GM19455 (cell line): ENCODE measurements at regions not wholly inside any gene's neighbourhood (a gene's known extent, or its start where the extent isn't known, plus 50 kb on each side); places are given as distances from the start of the nearest gene placed in this dataset.
A peak's percentile ranks its signal among the peaks of the same experiment; 100 is the strongest.

Source experiments
- ATAC-seq: cut with Tn5 transposase; IDR thresholded peaks from one replicate; pipeline ENCODE4 v1.9.1; 2021; ENCODE audit not compliant: unreplicated experiment

DNA sequence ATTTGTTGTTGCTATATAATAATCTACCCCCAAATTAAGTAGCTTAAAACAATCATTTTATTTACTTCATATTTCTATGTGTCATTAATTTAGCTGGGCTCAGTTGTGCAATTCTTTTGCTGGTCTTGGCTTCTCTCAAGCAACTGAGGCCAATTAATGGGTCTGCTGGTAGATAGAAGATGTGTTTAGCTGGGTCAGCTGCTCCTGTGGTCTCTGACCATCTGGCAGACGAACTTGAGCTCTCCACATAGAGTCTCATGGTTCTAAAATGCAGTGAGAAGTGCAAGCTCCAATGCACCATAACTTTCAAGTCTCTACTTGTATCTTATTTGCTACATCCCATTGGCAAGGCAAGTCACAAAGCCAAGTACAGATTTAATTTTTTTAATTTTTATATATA, 515.6 kb downstream of the ZIC1 start:
- ATAC-seq = no peak

DNA sequence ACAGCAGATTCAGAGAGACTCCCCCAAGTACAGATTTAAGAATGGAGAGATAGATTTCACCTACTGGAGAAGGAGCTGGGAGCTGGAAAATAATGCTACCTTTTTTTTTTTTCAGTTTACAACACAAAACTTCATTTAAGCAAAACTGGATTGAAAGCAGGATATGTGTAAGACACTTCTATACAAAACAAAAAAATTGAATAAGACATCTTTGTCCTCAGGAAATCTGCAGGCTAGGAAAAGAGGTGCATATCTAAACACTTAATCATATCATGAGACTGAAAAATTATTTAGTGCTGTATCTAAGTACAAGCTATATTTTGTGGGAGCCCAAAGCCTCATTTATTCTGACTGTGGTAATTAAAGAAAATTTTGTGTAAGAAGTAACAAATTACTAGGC, 516.1 kb downstream of the ZIC1 start:
- no peak for ATAC-seq

DNA sequence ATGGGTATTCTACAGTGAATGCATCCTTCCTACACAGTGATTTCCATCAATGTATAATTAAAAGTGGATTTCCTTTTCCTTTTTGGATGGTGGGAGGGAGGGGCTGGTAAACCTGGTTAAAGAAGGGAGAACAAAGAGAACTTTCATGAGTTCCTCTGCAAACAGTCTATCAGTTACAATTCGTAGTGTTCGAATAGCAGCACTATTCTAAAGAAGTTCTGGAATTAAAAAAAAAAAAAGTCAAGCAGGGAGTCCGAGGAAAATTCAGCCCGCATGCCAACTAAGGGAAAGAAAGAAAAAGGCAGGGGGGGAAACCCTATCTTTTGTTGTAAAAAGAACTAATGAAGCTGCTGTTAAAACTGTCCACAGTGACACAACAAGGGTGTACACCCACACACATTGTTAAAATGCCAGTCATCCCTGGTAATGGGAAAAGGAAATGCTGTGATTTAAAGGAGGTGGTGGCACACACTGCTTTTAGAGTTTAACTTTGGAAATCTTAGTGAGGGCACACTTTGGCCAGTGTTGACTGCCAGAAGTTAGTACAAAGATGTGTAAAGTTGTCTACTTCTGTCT, 521.2 kb downstream of the ZIC1 start:
- ATAC-seq = no peak

DNA sequence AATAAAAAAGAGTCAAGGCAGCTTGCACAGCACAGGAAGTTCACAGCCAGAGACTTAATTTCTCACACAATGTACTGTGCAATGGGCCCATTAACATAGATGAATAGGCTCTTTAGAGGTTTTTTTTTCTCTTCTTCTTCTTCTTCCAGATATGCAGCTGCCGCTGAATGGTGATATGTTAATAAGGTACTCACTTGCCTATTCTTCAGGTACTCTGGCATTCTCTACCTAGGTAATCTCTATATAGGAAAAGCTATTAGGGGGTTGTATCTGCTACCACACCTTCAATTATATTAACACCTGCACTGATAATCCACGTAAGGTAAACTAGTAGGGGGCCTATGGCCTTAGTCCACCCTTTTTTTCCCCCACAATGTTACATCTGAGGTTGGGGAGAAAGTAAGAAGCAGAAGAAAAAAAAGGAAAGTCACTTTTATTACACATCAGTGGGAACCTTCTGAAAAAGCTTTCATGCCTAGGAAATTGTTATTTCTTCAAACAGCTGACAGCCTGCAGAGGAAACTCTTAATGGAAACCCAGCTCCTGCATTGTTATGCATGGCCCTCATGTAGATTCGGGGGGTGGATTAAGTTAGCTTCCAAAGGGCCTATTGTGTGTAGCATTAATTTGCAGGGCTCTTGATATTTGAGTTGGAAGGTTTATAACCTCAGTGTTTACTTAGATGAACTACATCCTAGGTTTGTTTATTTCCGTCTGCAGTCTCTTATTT, 525.5 kb downstream of the ZIC1 start:
- ATAC-seq = no peak

DNA sequence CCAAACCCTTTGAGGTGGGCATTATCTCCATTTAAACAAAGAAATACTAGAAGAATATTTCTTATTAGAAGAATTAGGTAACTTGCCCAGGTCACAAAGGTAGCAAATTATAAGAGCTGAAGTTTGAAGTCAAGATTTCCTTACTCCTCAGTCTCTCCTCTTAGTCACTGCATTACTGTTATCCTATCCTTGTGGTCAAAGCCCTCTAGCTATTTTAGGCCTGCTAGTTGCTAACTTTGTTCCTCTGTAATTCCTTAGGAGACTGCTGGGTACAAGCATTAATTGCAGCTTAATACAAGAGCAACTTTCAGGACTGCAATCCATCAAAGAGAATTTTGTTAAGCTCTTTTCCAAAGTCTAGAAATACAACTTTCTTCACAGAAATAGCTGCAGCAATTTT, 528.2 kb downstream of the ZIC1 start:
- no peak for ATAC-seq

DNA sequence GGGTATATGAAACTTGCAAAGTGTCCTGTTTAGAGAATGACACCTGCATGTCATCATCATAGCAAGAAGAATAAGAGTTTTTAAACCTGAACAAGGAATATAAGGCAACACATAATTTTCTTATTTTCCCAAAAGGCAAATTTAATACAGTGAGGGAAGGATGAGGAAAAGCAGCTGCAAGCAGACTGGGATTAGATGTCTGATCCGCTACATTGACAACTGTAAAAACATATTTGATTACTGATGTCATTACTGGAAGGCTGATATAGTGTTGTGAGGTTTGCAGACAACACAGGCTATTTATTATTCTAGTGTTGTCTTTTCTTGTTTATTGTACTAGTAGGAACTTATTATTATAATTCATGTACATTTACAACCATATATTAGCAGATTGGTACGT, 528.7 kb downstream of the ZIC1 start:
- ATAC-seq = no peak

DNA sequence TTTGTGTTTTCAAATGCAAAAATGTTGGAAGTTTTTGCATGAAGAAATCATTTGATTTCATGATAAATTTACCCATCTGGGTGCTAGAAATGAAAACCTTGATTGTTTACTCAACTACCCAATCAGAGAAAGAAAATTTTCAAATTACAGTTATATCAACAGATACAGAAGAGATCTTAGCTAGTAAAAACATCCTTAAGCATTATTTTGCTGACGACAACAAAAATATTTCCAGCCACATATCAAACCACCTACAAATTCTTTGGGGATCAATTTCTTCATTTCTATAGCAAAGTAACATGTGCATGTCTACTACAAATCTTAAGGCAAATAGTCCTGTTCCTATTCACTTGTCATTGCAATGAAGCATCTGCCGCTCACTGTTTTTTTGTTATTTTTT, 530.3 kb downstream of the ZIC1 start:
- no peak for ATAC-seq

DNA sequence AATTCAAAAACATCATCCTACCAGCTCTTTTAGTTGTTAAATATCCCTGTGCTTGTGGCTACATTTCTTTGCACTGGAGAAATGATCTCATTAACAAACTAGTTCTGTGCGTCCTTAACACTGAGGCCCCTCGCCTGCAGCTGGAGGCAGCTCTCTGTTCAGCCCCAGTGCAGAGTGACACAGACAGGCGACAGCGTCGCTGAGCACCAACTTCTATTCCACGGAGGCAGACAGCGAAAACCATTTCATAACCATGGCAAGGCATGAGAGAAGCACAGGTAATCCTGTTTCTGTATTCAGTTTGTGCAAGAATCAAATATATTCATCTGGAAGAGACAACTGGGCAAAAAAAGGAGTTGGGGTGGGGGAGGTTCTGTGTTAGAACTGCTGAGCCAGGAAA, 530.7 kb downstream of the ZIC1 start:
- no peak for ATAC-seq

DNA sequence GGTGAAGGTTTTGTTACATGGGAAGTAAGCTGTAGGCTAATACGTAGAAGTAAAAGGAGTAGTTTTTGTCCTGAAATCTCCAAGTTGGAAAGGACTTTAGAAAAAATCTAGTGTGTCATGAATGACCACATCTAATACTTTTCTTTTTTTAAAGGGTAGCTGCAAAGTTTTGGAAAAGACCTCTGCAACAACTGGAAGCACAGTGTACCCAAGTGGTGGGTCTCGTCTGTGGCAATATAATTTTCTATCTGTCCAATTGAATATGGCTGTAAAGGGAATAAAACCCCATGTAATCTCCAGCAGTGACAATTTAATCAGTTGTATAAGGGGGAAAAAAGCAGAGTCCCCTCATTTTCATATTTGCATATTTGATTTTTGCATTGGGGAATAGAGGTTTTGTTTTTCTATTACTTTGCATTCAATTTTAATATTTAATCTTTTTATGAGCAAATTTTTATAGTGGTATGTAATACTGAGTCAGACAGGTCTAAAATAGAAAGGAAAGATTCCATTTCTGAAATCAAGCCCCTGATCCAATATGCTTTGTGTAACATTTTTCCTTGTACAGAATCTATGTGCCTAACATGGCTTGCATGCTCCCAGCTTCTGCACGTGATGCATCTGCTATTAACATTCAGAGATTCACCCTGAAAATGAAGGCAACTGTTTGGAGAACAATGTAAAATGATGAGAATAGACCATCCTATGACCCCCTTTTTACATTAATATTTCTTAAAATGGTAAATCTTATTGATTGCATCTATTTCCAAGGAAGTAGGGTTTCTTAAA, 531.4 kb downstream of the ZIC1 start:
- no peak for ATAC-seq

DNA sequence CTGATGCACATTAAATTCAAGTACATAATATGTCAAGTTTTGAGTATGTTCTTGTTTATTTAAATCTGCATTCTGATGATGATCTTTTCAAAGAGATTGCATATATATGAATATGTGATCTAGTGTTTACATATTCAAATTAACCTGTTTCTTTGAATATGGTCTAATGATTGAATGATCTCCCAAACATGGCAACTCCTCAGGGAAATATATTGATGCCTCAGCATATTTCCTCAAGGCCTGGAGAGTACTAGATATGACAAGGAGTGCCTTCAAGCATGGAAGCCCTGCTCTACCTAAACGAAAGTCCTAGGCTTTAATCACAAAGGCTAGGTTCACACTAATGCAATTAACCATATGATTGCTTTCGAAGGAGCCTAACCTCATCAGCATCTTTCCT, 532.8 kb downstream of the ZIC1 start:
- ATAC-seq = no peak

DNA sequence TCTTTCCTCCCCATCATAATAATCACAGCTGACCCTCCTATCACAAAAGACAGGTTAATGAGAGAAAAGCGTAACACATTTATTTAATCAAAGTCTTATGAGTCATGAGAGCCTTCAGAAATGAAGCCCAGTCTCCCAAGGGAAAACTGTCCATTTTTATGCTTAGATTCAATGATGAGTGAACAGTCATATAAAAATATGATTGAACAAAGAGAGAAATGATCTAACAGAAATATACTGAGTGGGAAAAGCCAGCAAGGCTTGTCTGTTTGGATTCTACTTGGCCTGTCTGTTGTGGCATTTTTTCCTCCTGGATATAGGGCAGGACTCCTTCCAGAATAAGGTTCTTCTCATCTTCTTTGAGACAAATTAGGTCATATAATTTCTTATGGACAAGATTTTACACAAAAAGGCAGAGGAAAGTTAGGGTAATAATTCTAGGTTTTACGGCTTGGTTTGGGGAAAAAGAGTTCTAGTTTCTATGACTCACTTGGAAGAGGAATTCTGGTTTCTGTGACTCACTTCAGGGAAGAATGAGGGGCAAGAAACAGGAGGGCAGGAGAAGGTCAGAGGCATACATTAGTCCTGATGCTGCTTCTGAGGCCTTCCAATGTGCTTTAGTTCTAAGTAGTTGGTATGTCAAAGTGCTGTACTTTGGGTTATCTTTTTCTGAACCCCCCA, 534.2 kb downstream of the ZIC1 start:
- ATAC-seq = no peak

DNA sequence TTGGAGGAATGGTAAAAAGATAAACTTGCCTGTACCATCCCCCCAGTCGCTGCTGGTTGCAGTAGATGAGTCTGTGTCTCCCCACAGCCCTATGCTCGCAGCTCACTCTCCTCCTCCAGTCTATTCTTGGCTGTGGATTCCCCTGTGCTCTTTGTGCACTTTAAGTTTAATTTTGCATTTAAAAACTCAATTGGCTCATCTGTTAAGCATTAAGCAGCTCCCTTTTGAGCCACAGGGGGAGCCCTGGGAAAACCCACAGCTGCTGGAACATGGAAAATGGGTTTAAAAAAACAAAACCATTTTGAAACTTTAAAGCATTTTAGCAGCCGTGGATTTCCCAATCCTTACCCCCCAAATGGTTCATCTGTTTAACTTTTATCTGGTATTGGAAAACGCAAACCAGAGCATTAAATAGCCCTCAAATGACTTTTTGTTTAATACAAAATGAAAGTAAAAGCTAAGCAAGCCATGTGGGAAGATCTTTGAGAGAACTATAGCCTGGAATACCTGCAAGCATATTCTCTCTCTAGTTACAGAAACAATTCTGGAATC, 536.9 kb downstream of the ZIC1 start:
- peak; percentile 53 for ATAC-seq

DNA sequence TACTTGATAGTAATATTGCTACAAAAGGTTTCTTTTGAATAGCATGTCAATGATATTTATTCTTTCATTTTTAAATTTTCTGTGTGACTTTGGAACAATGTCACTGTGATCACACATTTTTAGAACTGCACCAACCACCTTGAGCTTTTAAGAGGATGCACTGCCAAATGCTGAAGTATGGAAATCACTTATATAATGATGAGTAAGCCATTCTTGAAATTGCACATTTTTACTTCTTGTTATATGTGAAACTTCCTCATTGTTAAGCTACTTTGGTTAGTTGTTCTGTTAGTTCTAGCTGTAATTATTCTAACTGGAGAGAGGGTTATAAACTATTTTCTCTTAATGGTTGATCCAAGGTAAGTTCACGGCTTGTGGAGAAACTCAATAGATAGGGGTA, 547.5 kb downstream of the ZIC1 start:
- no peak for ATAC-seq

DNA sequence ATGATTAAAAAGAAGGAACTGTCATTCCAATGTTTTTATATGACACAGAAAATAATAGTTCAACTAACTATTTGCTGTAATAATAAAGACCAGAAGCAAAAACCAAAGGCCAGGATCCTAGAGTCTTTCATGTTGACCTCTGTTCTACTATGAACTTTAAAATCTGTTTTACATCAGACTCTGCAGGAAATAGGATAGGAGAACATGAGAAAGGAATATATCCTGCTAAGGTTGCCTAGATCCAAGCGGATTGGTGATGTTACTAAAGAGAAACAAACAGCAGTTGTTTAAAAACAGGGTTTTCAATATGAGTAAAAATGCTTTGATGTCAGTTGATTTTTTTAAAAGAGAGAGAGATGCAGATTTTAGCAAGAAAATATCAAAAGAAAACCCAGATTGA, 549.6 kb downstream of the ZIC1 start:
- ATAC-seq = no peak

DNA sequence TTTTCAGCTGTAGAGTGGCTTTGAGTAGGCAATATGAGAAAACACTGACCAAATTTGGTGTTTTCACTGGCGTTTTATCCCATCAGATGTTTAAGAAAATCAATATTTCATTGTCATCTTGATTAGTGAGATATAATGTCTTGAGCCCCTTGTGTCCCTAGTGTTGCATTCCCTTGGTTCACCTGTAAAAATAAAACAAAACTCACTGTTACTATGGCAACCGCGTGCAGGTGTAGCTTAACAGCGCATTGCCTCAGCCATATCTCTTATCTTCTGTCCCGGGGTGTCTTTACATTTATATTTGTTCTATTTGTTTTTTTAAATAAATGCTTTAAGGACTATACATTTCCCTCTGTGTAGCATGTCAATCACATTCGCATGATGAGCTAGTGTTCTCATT, 551.6 kb downstream of the ZIC1 start:
- no peak for ATAC-seq

DNA sequence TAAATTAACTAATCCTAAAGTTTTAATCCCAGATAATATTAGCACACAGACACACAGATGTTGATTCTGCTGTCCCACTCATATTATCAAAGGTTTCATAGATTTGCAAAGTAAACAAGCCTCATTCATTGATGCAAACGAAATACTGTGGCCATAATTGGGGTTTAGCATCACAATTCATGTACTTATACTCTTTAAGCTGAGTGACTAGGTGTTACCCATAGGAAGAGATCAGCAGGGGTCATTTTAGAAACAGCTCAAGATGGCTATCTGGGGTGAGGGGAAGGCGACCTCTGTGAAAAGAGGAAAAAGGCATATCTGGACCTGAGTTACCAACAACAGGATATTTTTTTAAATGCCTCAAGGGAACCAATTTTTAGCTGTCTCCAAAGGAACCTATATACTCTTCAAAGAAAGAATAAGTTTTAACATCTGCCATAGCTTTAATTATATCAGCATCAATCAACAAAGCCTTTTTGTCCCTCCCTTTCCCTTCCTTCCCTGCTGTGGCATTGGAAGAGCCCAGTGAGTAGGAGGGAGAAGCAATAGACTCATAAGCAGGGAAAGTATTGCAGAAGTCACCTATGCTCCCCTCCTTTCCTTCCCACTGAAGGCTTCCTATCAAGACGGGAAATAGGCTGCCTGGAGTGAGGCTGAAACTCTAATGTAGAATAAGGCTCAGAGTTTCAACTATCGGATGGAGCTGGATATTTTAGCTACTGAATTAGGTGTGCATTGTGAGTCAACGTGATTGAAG, 553.4 kb downstream of the ZIC1 start:
- ATAC-seq = no peak

DNA sequence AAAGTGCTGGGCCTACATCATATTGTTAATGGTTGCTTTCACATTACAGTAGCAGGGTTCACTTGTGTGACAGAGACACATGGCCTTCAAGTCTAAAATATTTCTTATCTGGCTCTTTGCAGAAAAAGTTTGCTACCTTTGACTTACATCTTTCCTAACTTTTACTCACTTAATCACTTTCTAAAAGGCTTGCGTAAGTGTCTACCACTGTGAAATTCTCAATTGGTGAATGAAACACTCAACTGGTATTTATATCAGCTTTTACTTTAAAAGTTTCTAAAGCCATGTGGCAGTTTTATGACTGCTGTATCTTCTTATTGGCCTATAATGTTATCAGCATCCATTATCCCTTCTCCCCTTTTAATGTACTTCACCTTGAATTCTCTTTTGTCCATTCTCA, 554.5 kb downstream of the ZIC1 start:
- no peak for ATAC-seq

DNA sequence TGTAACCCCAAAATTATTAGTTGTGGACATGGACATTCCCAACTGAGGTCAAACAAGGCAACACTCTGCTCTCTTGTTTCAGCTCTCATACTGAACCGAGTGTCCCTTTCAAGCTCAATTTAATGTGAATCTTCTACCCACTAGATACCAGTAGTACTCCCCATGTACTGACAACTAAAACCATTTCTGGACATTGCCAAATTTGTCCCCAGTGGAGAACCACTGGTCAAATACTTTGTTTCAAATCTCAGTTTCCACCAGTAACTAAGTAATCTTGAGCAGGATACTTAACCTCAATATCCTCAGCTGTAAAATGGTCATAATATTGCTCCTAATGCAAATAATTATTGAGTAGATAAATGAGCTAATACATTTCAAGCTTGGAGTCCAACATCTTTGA, 566.0 kb downstream of the ZIC1 start:
- ATAC-seq = no peak

DNA sequence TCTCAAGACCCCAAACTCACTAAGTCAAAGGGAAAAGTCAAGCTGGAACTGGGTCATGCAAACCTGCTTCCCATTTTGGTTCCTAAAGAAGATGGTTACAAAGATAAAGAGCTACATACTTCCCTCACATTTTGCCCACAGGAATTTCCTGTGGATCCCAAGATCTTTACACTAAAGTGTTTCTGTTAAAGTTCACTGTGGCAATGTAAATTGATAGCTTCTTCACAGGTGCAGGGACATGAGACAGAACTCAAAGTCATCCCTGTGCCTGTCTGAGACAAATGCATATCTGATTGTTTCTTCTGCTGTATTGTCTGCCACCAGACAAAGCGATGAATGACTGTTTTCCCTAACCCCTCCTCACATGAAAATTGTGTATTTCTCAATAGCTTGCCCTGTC, 567.8 kb downstream of the ZIC1 start:
- no peak for ATAC-seq

DNA sequence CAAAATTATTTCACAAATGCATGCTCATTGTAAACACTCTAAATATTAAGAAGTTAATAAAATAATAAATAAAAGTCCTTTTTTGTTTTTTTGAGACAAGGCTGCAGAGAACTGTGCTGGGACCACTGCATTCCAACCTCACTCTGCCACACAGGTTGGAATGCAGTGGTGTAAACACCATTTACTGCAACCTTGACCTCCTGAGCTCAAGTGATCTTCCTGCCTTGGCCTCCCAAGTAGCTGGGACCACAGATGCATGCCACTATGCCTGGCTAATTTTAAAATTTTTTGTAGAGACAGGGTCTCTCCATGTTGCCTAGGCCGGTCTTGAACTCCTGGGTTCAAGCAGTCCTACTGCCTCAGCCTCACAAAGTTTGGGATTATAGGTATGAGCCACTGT, 578.4 kb downstream of the ZIC1 start:
- ATAC-seq = no peak

DNA sequence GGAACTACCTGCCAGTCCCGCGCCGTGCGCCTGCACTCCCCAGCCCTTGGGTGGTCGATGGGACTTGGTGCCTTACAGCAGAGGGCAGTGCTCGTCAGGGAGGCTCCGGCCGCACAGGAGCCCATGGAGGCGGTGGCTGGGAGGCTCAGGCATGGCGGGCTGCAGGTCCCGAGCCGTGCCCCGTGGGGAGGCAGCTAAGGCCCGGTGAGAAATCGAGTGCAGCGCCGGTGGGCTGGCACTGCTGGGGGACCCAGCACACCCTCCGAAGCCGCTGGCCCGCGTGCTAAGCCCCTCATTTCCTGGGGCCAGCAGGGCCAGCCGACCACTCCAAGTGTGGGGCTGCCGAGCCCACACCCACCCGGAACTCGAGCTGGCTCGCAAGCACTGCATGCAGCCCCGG, 580.2 kb downstream of the ZIC1 start:
- ATAC-seq = no peak
